ENCODE measurements at regions not wholly inside any gene's neighbourhood (a gene's known extent, or its start where the extent isn't known, plus 50 kb on each side); places are given as distances from the start of the nearest gene placed in this dataset.
"Not testable (repeated sequence)": the region's sequence is repeated elsewhere in the genome, so short reads cannot be mapped to it uniquely, and the experiment has no call there.

DNA sequence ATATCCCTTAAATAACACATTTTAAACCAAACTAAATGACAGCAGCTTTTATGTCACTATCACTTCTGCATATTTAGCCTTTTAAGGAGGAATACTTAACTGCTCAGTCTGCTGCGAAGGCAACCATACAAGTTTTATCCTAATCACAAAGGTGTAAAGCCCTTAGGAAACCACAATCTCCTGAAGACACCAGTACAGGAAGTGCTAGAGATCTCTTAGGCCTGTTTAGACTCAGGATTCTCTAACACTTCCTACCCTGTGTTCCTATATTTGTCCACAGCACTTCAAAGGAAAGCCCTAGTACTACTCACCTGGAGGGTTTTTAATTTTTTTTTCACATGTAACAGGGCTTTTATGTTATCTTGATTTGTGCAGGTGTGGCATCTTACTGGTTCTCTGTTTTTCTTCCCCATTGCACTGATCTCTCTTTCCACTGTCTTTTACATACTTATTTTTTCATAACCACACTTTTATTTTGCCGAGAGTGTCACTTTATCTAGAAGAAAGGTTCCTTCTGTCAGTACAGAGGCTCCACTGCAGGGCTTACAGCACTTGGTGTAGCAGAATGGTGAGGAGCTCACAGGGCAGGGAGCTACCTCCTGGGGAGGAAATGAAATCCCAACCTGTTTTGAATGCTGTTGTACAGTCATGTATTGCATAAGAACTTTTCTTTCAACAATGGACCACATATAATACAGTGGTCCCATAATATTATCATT is 1060.6 kb upstream of the ACO1 start:
- no peak overlapping the region for H3K27ac ChIP-seq (ENCODE audit: low read depth, low read length)
- no peaks in the 10 kb centered on the region for H3K79me2 ChIP-seq (ENCODE audit: control insufficient read depth, low read length)
- H3K36me3 ChIP-seq (ENCODE audit: control insufficient read depth, low read length), result no peaks in the 10 kb centered on the region
- H3K4me1 ChIP-seq (ENCODE audit: control insufficient read depth, low read length), result peaks cover 10% of the 10 kb centered on the region
- TF ChIP-seq EZH2phosphoT487 (IDR thresholded peaks at IDR 0.05; ENCODE audit: borderline replicate concordance, low read length), result no peak
- TF ChIP-seq, protein P1, sequence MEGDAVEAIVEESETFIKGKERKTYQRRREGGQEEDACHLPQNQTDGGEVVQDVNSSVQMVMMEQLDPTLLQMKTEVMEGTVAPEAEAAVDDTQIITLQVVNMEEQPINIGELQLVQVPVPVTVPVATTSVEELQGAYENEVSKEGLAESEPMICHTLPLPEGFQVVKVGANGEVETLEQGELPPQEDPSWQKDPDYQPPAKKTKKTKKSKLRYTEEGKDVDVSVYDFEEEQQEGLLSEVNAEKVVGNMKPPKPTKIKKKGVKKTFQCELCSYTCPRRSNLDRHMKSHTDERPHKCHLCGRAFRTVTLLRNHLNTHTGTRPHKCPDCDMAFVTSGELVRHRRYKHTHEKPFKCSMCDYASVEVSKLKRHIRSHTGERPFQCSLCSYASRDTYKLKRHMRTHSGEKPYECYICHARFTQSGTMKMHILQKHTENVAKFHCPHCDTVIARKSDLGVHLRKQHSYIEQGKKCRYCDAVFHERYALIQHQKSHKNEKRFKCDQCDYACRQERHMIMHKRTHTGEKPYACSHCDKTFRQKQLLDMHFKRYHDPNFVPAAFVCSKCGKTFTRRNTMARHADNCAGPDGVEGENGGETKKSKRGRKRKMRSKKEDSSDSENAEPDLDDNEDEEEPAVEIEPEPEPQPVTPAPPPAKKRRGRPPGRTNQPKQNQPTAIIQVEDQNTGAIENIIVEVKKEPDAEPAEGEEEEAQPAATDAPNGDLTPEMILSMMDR (IDR thresholded peaks at IDR 0.05; ENCODE audit: low read depth, low read length, poor library complexity, severe bottlenecking), result no peak
- no peak overlapping the region for H3K4me3 ChIP-seq (ENCODE audit: low read length)
- no peaks in the 10 kb centered on the region for H3K9me2 ChIP-seq (replicated peaks; ENCODE audit: control insufficient read depth, low read length)
- H3F3A ChIP-seq (ENCODE audit: control insufficient read depth, insufficient read depth), result no peaks in the 10 kb centered on the region
- peak overlapping the region; percentile 0; the same call in 1 of the 2 replicates for H3K4me2 ChIP-seq (ENCODE audit: low read length)
- H4K20me1 ChIP-seq (ENCODE audit: control insufficient read depth, insufficient read depth, low read depth, low read length), result no peaks in the 10 kb centered on the region
- H3K27me3 ChIP-seq (ENCODE audit: control insufficient read depth, low read length), result no peaks in the 10 kb centered on the region
- no peaks in the 10 kb centered on the region for H3K9me3 ChIP-seq (ENCODE audit: control insufficient read depth, insufficient read depth, low read length)

DNA sequence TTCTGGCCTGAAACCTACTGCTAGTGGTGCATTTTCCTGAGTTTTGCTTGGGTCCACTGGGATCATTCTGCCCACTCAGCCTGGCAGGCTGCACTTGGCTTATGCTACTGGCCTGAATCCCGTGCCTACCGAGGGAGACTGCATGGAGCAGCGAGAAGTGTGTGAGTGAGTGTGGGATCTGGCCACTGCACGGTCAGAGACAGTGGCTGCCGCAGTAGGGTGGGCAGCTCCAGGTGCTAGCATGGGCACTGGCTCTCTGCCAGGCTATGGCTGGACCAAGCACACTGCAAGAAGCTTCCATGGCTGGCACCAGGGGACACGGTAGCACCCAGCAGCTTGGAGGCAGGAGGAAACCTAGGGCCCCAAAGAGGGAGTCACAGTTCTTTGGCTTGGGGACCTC is 1058.7 kb upstream of the ACO1 start:
- Histone ChIP-seq H4K20me1 (ENCODE audit: control insufficient read depth, insufficient read depth, low read depth, low read length) (no peaks in the 10 kb centered on the region), H3K79me2 (ENCODE audit: control insufficient read depth, low read length) (no peaks in the 10 kb centered on the region), H3K4me1 (ENCODE audit: control insufficient read depth, low read length) (peaks cover 10% of the 10 kb centered on the region), H3K4me2 (ENCODE audit: low read length) (no peak overlapping the region), H3K9me2 (replicated peaks; ENCODE audit: control insufficient read depth, low read length) (no peaks in the 10 kb centered on the region), H3K36me3 (ENCODE audit: control insufficient read depth, low read length) (no peaks in the 10 kb centered on the region), H3F3A (ENCODE audit: control insufficient read depth, insufficient read depth) (no peaks in the 10 kb centered on the region), H3K27me3 (ENCODE audit: control insufficient read depth, low read length) (no peaks in the 10 kb centered on the region), H3K9me3 (ENCODE audit: control insufficient read depth, insufficient read depth, low read length) (no peaks in the 10 kb centered on the region), H3K27ac (ENCODE audit: low read depth, low read length) (no peak overlapping the region), H3K4me3 (ENCODE audit: low read length) (no peak overlapping the region)
- no peak for TF ChIP-seq EZH2phosphoT487 (IDR thresholded peaks at IDR 0.05; ENCODE audit: borderline replicate concordance, low read length)
- TF ChIP-seq, protein P1 (IDR thresholded peaks at IDR 0.05; ENCODE audit: low read depth, low read length, poor library complexity, severe bottlenecking), result no peak

DNA sequence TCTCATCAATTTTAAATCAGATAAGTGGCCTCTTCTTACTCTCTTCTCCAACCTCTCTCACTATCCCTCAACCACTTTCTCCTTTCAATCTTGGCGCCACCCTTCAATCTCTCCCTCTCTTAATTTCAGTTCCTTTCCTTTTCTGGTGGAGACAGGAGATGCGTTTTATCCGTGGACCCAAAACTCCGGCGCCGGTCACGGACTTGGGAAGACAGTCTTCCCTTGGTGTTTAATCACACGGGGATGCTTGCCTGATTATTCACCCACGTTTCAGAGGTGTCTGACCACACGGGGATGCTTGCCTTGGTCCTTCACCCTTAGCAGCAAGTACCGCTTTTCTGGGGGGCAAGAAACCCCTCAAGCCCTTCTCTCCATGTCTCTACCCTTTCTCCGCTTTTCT is 1057.6 kb upstream of the ACO1 start:
- not testable (repeated sequence) for H3F3A ChIP-seq (ENCODE audit: control insufficient read depth, insufficient read depth); H3K36me3 ChIP-seq (ENCODE audit: control insufficient read depth, low read length); H3K27ac ChIP-seq (ENCODE audit: low read depth, low read length); H3K9me2 ChIP-seq (replicated peaks; ENCODE audit: control insufficient read depth, low read length); H3K4me3 ChIP-seq (ENCODE audit: low read length); H4K20me1 ChIP-seq (ENCODE audit: control insufficient read depth, insufficient read depth, low read depth, low read length); H3K4me2 ChIP-seq (ENCODE audit: low read length); H3K79me2 ChIP-seq (ENCODE audit: control insufficient read depth, low read length); H3K27me3 ChIP-seq (ENCODE audit: control insufficient read depth, low read length); H3K9me3 ChIP-seq (ENCODE audit: control insufficient read depth, insufficient read depth, low read length)
- peaks cover 10% of the 10 kb centered on the region for H3K4me1 ChIP-seq (ENCODE audit: control insufficient read depth, low read length)

DNA sequence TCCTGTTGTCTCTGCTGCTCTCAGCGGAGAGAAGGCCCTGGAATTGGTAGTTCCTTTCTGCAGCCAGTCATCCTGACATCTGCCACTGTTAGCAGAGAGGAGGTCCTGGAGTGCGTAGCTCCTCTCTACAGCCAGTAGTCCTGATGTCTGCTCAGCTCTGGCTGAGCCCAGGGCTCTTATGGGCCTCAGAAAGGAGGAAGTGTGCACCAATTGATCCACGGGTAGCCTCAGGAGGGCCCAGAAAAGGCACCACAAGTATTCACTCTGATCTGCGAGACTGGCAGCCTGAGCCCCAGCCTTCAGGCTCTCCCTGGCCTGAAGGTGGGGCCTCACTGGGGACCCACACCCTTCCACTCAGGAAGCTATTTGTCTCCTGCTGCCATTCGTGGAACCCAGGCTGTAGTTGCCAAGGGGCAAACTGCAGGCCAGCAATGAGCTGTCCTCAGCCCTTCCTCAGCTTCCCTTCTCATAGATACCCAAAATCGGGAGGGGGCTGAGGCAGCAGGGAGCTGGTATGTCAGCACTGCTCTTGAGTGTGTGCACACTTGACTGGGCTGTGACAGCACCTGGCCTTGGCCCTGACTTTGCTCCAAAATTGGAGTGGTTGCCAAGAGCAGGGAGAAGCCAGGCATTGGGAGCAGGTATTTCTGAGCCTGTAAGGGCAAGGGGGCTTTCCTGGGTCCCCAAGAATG is 1049.5 kb upstream of the ACO1 start:
- Histone ChIP-seq H3F3A (ENCODE audit: control insufficient read depth, insufficient read depth) (no peaks in the 10 kb centered on the region), H3K4me1 (ENCODE audit: control insufficient read depth, low read length) (peaks cover 26% of the 10 kb centered on the region), H3K4me3 (ENCODE audit: low read length) (no peak overlapping the region), H3K9me2 (replicated peaks; ENCODE audit: control insufficient read depth, low read length) (no peaks in the 10 kb centered on the region), H3K27ac (ENCODE audit: low read depth, low read length) (no peak overlapping the region), H3K79me2 (ENCODE audit: control insufficient read depth, low read length) (no peaks in the 10 kb centered on the region), H3K36me3 (ENCODE audit: control insufficient read depth, low read length) (no peaks in the 10 kb centered on the region), H3K4me2 (ENCODE audit: low read length) (no peak overlapping the region), H3K27me3 (ENCODE audit: control insufficient read depth, low read length) (no peaks in the 10 kb centered on the region), H4K20me1 (ENCODE audit: control insufficient read depth, insufficient read depth, low read depth, low read length) (no peaks in the 10 kb centered on the region), H3K9me3 (ENCODE audit: control insufficient read depth, insufficient read depth, low read length) (peaks cover 9% of the 10 kb centered on the region; the same call in 1 of the 2 replicates)
- TF ChIP-seq, protein P1 (IDR thresholded peaks at IDR 0.05; ENCODE audit: low read depth, low read length, poor library complexity, severe bottlenecking), result no peak
- TF ChIP-seq EZH2phosphoT487 (IDR thresholded peaks at IDR 0.05; ENCODE audit: borderline replicate concordance, low read length), result no peak

Data from DOHH2 (cell line).